Glutamatergic neuron (in vitro differentiated cells): ENCODE measurements at regions not wholly inside any gene's neighbourhood (a gene's known extent, or its start where the extent isn't known, plus 50 kb on each side); places are given as distances from the start of the nearest gene placed in this dataset.
"Not testable (repeated sequence)": the region's sequence is repeated elsewhere in the genome, so short reads cannot be mapped to it uniquely, and the experiment has no call there.

Experiments used
- DNase-seq: peaks from one replicate; pipeline ENCODE4 v3.0.0; 2022
- H3K27ac Mint-ChIP-seq: one replicate; pipeline ENCODE4 v1.8.0; 2020; ENCODE audit warnings: mild to moderate bottlenecking, mixed read lengths, inconsistent platforms; ENCODE audit not compliant: unreplicated experiment
- H3K27me3 Mint-ChIP-seq: one replicate; pipeline ENCODE4 v1.8.0; 2020; ENCODE audit warnings: mild to moderate bottlenecking, moderate library complexity, mixed read lengths, inconsistent platforms; ENCODE audit not compliant: unreplicated experiment
- H3K36me3 Mint-ChIP-seq: one replicate; pipeline ENCODE4 v1.8.0; 2020; ENCODE audit warnings: mild to moderate bottlenecking, mixed read lengths, inconsistent platforms; ENCODE audit not compliant: unreplicated experiment
- H3K4me1 Mint-ChIP-seq: one replicate; pipeline ENCODE4 v1.8.0; 2020; ENCODE audit warnings: mild to moderate bottlenecking, low read depth, mixed read lengths, inconsistent platforms; ENCODE audit not compliant: unreplicated experiment
- H3K4me3 Mint-ChIP-seq: one replicate; pipeline ENCODE4 v1.8.0; 2020; ENCODE audit warnings: mild to moderate bottlenecking, mixed read lengths, inconsistent platforms; ENCODE audit not compliant: unreplicated experiment
- H3K9me3 Mint-ChIP-seq: one replicate; pipeline ENCODE4 v1.8.0; 2020; ENCODE audit warnings: mild to moderate bottlenecking, moderate library complexity, mixed read lengths, inconsistent platforms; ENCODE audit not compliant: unreplicated experiment
- CTCF ChIP-seq: fragments of 200-600 bp; sonication (generic); IDR thresholded peaks from one replicate; pipeline ENCODE4 v1.5.0; 2021; ENCODE audit not compliant: partially characterized antibody, unreplicated experiment

- Mint-ChIP-seq H3K9me3 (no peaks in the 10 kb centered on the region), H3K27me3 (no peaks in the 10 kb centered on the region), H3K4me3 (no peak overlapping the region), H3K4me1 (no peaks in the 10 kb centered on the region), H3K36me3 (no peaks in the 10 kb centered on the region), H3K27ac (no peak overlapping the region)
- TF ChIP-seq CTCF = no peak
- no peak for DNase-seq
Measured at GRCh38 chr7:83837683-83838082, 188.7 kb upstream of the SEMA3E start.

GRCh38 chr7:83836028-83836427, 187.1 kb upstream of the SEMA3E start:
- Mint-ChIP-seq H3K36me3 (no peaks in the 10 kb centered on the region), H3K27me3 (no peaks in the 10 kb centered on the region), H3K4me1 (no peaks in the 10 kb centered on the region)

GRCh38 chr7:83835424-83835823, 186.5 kb upstream of the SEMA3E start:
- H3K36me3 Mint-ChIP-seq = no peaks in the 10 kb centered on the region
- H3K9me3 Mint-ChIP-seq = no peaks in the 10 kb centered on the region
- no peaks in the 10 kb centered on the region for H3K27me3 Mint-ChIP-seq
- H3K4me3 Mint-ChIP-seq = no peak overlapping the region
- DNase-seq = no peak
- TF ChIP-seq CTCF = no peak
- no peaks in the 10 kb centered on the region for H3K4me1 Mint-ChIP-seq
- no peak overlapping the region for H3K27ac Mint-ChIP-seq

More at GRCh38 chr7:83836028-83836427, 187.1 kb upstream of the SEMA3E start:
- no peak for DNase-seq
- H3K9me3 Mint-ChIP-seq = no peaks in the 10 kb centered on the region
- no peak overlapping the region for H3K4me3 Mint-ChIP-seq
- TF ChIP-seq CTCF = no peak
- H3K27ac Mint-ChIP-seq = no peak overlapping the region

GRCh38 chr7:83833721-83834120, 184.8 kb upstream of the SEMA3E start:
- H3K36me3 Mint-ChIP-seq, H3K9me3 Mint-ChIP-seq, H3K4me3 Mint-ChIP-seq, H3K4me1 Mint-ChIP-seq, H3K27ac Mint-ChIP-seq, DNase-seq, H3K27me3 Mint-ChIP-seq: not testable (repeated sequence)

- no peak for TF ChIP-seq CTCF
- Mint-ChIP-seq H3K4me1 (no peaks in the 10 kb centered on the region), H3K4me3 (no peak overlapping the region), H3K36me3 (no peaks in the 10 kb centered on the region), H3K9me3 (no peaks in the 10 kb centered on the region), H3K27me3 (no peaks in the 10 kb centered on the region), H3K27ac (no peak overlapping the region)
- DNase-seq = no peak
Measured at GRCh38 chr7:83832009-83832408, 183.1 kb upstream of the SEMA3E start.

GRCh38 chr7:83827036-83827435, 178.1 kb upstream of the SEMA3E start:
- Mint-ChIP-seq H3K36me3 (no peaks in the 10 kb centered on the region), H3K4me3 (no peak overlapping the region), H3K27ac (no peak overlapping the region), H3K27me3 (peaks cover 2% of the 10 kb centered on the region), H3K9me3 (no peaks in the 10 kb centered on the region), H3K4me1 (no peaks in the 10 kb centered on the region)
- no peak for TF ChIP-seq CTCF
- DNase-seq = no peak
